MM.1S (cell line): ENCODE measurements at regions not wholly inside any gene's neighbourhood (a gene's known extent, or its start where the extent isn't known, plus 50 kb on each side); places are given as distances from the start of the nearest gene placed in this dataset.

Experiments
- CTCF ChIP-seq: fragments of 300-600 bp; sonication (generic); IDR thresholded peaks from 2 replicates; pipeline ENCODE4 v1.5.1; 2016; ENCODE audit warnings: antibody characterized with exemption, low read length, mixed read lengths
- EZH2 ChIP-seq: fragments of 300-600 bp; sonication (generic); optimal IDR thresholded peaks from 2 replicates; pipeline ENCODE3; 2017; ENCODE audit warnings: low read depth, mild to moderate bottlenecking, antibody characterized with exemption, low read length, mixed read lengths
- EZH2phosphoT487 ChIP-seq: fragments of 300-600 bp; sonication (generic); IDR thresholded peaks from 2 replicates; pipeline ENCODE4 v1.6.1; 2018; ENCODE audit warnings: antibody characterized with exemption, low read length

GRCh38 chr6:104266922-104267321, 592.8 kb downstream of the HACE1 start:
- no peak for TF ChIP-seq CTCF
- no peak for TF ChIP-seq EZH2phosphoT487
- TF ChIP-seq EZH2 = no peak
